EH (cell line): ENCODE measurements at regions not wholly inside any gene's neighbourhood (a gene's known extent, or its start where the extent isn't known, plus 50 kb on each side); places are given as distances from the start of the nearest gene placed in this dataset.
"Not testable (repeated sequence)": the region's sequence is repeated elsewhere in the genome, so short reads cannot be mapped to it uniquely, and the experiment has no call there.

Source experiments
- DNase-seq: peaks from one replicate; pipeline ENCODE4 v3.0.0-alpha.2; 2015; ENCODE audit warnings: low read depth

- DNase-seq: no peak
These were observed 516.7 kb downstream of the ADRA2A start for GRCh38 chr10:111593578-111593977.

- no peak for DNase-seq
These were observed 518.3 kb downstream of the ADRA2A start for GRCh38 chr10:111595173-111595572.

GRCh38 chr10:111598433-111599059 is 521.7 kb downstream of the ADRA2A start:
- peak; percentile 64 for DNase-seq

GRCh38 chr10:111599943-111600342 is 523.1 kb downstream of the ADRA2A start:
- no peak for DNase-seq

GRCh38 chr10:111600772-111601171 is 523.9 kb downstream of the ADRA2A start:
- no peak for DNase-seq

GRCh38 chr10:111612273-111612672 is 535.4 kb downstream of the ADRA2A start:
- DNase-seq: no peak

GRCh38 chr10:111634191-111634590 is 549.4 kb downstream of the GPAM start:
- no peak for DNase-seq

- DNase-seq: no peak
These were observed 537.5 kb downstream of the GPAM start for GRCh38 chr10:111646021-111646420.

- peak; percentile 47 for DNase-seq
These were observed 535.5 kb downstream of the GPAM start for GRCh38 chr10:111648046-111648445.

GRCh38 chr10:111649080-111649479 is 534.5 kb downstream of the GPAM start:
- not testable (repeated sequence) for DNase-seq

- DNase-seq: no peak
These were observed 533.5 kb downstream of the GPAM start for GRCh38 chr10:111650088-111650487.

GRCh38 chr10:111656066-111656465 is 527.5 kb downstream of the GPAM start:
- no peak for DNase-seq

GRCh38 chr10:111677759-111678158 is 505.8 kb downstream of the GPAM start:
- peak; percentile 2 for DNase-seq

GRCh38 chr10:111686796-111687195 is 496.8 kb downstream of the GPAM start:
- no peak for DNase-seq

- DNase-seq: peak; percentile 4
These were observed 484.9 kb downstream of the GPAM start for GRCh38 chr10:111698711-111699110.

- no peak for DNase-seq
These were observed 479.6 kb downstream of the GPAM start for GRCh38 chr10:111703986-111704385.

GRCh38 chr10:111705021-111705420 is 478.5 kb downstream of the GPAM start:
- peak; percentile 39 for DNase-seq

- no peak for DNase-seq
These were observed 477.2 kb downstream of the GPAM start for GRCh38 chr10:111706331-111706730.

- DNase-seq: peak; percentile 46
These were observed 476.5 kb downstream of the GPAM start for GRCh38 chr10:111707076-111707475.

GRCh38 chr10:111709603-111710002 is 474.0 kb downstream of the GPAM start:
- no peak for DNase-seq

GRCh38 chr10:111716032-111716431 is 467.5 kb downstream of the GPAM start:
- no peak for DNase-seq

GRCh38 chr10:111724121-111724520 is 459.4 kb downstream of the GPAM start:
- DNase-seq: no peak

- DNase-seq: no peak
These were observed 458.5 kb downstream of the GPAM start for GRCh38 chr10:111725050-111725449.

- no peak for DNase-seq
These were observed 451.3 kb downstream of the GPAM start for GRCh38 chr10:111732166-111732785.
